BLaER1 (cell line): ENCODE measurements at regions not wholly inside any gene's neighbourhood (a gene's known extent, or its start where the extent isn't known, plus 50 kb on each side); places are given as distances from the start of the nearest gene placed in this dataset.
"Not testable (repeated sequence)": the region's sequence is repeated elsewhere in the genome, so short reads cannot be mapped to it uniquely, and the experiment has no call there.

ENCODE experiments used
- H3K27ac ChIP-seq: shearing (Covaris generic); formaldehyde crosslinking; 2 replicates; pipeline ENCODE4 v1.8.1; 2022
- H3K27me3 ChIP-seq: shearing (Covaris generic); formaldehyde crosslinking; 2 replicates; pipeline ENCODE4 v1.8.1; 2022
- H3K36me3 ChIP-seq: shearing (Covaris generic); formaldehyde crosslinking; 2 replicates; pipeline ENCODE4 v1.8.1; 2022
- H3K4me1 ChIP-seq: shearing (Covaris generic); formaldehyde crosslinking; 2 replicates; pipeline ENCODE4 v1.8.1; 2022
- H3K4me2 ChIP-seq: shearing (Covaris generic); formaldehyde crosslinking; 2 replicates; pipeline ENCODE4 v1.8.1; 2022
- H3K4me3 ChIP-seq: shearing (Covaris generic); formaldehyde crosslinking; 2 replicates; pipeline ENCODE4 v1.8.1; 2022
- H3K9ac ChIP-seq: shearing (Covaris generic); formaldehyde crosslinking; 2 replicates; pipeline ENCODE4 v1.8.1; 2022
- H3K9me3 ChIP-seq: shearing (Covaris generic); formaldehyde crosslinking; 2 replicates; pipeline ENCODE4 v1.8.1; 2022
- H4K20me1 ChIP-seq: shearing (Covaris generic); formaldehyde crosslinking; 2 replicates; pipeline ENCODE4 v1.8.1; 2022
- Cebpa-rat ChIP-seq: shearing (Covaris generic); IDR thresholded peaks from 2 replicates; pipeline ENCODE4 v1.8.1; 2022

DNA sequence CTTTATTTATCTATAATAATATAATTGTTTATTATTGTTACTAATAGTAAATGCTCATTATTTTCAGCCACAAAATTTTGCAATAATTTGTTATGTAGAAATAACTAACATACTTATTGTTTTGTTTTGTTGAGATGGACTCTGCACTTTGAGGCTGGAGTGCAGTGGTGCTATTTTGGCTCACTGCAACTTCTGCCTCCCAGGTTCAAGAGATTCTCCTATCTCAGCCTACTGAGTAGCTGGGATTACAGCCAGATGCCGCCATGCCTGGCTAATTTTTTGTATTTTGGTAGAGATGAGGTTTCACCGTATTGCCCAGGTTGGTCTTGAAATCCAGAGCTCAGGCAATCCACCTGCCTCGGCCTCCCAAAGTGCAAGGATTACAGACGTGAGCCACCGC, 76.6 kb upstream of the RAP1B start:
- Histone ChIP-seq H3K4me3 (no peak overlapping the region), H3K9me3 (peaks cover 25% of the 10 kb centered on the region), H3K4me2 (no peak overlapping the region), H3K4me1 (peaks cover 4% of the 10 kb centered on the region; the same call in 1 of the 2 replicates), H4K20me1 (no peaks in the 10 kb centered on the region), H3K27me3 (no peaks in the 10 kb centered on the region), H3K27ac (no peak overlapping the region), H3K9ac (no peak overlapping the region), H3K36me3 (no peaks in the 10 kb centered on the region)
- TF ChIP-seq Cebpa-rat: no peak

DNA sequence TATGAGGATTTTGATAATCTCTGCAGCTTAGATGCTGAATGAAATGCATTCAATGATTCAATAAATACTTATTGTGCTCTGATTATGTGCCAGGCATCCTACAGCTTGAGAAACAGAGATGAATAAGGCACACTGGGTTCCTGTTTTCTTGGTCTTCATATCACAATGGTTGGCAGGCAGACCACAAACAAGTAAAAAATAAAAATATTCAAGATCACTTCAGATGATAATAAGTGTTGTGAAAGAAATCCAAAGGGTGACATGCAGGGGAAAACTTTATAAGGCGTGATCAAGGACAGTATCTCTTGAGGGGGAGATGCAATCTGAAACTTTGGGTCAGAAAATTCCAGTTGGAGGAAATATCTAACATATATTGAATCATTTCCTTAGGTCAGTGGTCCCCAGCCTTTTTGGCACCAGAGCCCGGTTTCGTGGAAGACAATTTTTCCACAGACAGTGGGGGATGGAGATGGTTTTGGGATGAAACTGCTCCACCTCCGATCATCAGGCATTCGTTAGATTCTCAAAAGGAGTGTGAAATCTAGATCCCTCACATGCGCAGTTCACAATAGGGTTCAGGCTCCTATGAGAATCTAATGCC, 73.7 kb upstream of the RAP1B start:
- Histone ChIP-seq H3K4me2 (no peak overlapping the region), H3K36me3 (no peaks in the 10 kb centered on the region), H3K27me3 (no peaks in the 10 kb centered on the region), H3K4me3 (no peak overlapping the region), H3K27ac (no peak overlapping the region), H3K9ac (no peak overlapping the region), H3K9me3 (peaks cover 51% of the 10 kb centered on the region), H3K4me1 (peaks cover 7% of the 10 kb centered on the region; the same call in 1 of the 2 replicates), H4K20me1 (no peaks in the 10 kb centered on the region)
- no peak for TF ChIP-seq Cebpa-rat

DNA sequence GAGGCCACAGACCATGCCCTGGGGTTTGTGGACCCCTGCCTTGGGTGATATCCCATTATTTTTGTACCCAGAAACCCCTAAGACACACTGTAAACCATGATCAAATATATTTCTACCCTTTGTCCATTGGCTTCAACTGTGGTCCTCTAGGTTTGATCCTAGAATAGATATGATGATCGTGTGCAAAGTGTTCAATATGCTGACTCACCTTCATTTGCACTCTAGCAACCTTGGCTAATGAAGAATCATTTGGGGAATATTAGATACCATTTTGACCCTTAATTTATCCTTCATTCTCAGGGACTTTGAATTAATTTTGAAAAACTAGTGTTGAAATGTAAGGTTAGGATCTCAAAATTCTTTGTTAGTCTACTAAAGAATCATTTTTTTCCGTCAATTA, 73.1 kb upstream of the RAP1B start:
- Histone ChIP-seq H4K20me1 (no peaks in the 10 kb centered on the region), H3K27me3 (no peaks in the 10 kb centered on the region), H3K4me3 (no peak overlapping the region), H3K4me1 (peaks cover 7% of the 10 kb centered on the region; the same call in 1 of the 2 replicates), H3K27ac (no peak overlapping the region), H3K9ac (no peak overlapping the region), H3K9me3 (peaks cover 53% of the 10 kb centered on the region), H3K4me2 (no peak overlapping the region), H3K36me3 (no peaks in the 10 kb centered on the region)
- no peak for TF ChIP-seq Cebpa-rat

DNA sequence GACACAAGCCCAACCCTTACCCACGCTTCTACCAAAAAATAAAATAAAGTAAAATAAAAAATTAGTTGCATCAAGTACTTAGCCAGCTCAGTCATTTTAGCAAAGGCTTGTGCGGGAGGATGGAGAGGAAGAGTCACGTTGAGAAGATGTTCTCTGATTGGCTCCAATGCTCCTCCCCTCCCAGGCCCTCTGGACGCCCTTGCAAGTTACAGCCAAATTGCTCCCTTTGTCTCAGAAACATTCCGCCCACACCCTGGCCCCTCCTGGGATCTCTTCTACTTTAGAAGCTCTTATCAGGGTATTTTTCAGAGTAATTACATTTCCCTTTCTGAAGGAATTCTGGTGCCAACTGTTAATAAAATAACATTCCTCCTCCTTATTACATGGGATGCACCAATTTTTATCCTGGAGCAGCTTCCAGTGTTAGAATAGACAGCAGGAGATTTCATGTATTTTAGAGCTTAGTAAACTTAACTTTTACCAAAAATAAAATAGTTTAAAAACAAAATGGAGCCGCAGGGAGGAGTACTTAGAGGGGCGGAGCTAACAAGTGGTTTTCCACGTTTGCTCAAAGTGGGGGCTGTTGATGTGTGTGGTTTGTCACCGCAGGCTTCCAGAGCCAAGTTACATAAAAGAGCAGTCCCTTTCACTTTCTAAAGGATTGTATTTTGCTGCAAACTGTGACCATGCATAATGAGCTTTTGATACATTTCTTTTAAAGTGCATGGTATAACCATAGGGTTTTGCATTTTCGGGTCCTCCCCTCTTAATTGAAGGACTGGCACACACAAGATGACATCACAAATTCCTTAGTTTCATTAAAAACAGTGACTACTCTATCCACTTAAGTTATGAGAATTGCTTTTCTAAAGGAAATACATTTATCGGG, 71.7 kb upstream of the RAP1B start:
- H3K36me3 ChIP-seq: no peaks in the 10 kb centered on the region
- no peak for TF ChIP-seq Cebpa-rat
- no peaks in the 10 kb centered on the region for H4K20me1 ChIP-seq
- H3K4me2 ChIP-seq: no peak overlapping the region
- H3K4me1 ChIP-seq: peaks cover 7% of the 10 kb centered on the region; the same call in 1 of the 2 replicates
- H3K27me3 ChIP-seq: no peaks in the 10 kb centered on the region
- no peak overlapping the region for H3K4me3 ChIP-seq
- H3K9me3 ChIP-seq: peaks cover 61% of the 10 kb centered on the region
- H3K27ac ChIP-seq: no peak overlapping the region
- H3K9ac ChIP-seq: no peak overlapping the region

DNA sequence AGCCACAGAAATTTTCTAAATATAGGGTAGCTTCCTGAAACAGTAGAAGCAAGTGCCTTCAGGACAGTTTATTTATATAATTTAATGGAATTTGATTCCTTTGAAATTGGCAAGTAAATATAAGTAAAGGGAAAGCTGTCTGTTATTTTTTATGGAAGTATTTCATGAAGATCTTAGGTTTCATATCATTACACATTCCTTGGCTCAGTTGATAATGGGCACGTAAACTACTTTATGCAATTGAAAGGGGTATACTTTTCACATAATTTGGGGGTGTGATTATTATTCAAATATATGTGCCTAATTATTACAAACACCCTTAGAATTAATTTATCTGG, 71.1 kb upstream of the RAP1B start:
- Histone ChIP-seq H3K36me3 (no peaks in the 10 kb centered on the region), H3K27me3 (no peaks in the 10 kb centered on the region), H3K9ac (no peak overlapping the region), H3K9me3 (peaks cover 67% of the 10 kb centered on the region), H3K4me2 (no peak overlapping the region), H4K20me1 (no peaks in the 10 kb centered on the region), H3K4me1 (peaks cover 7% of the 10 kb centered on the region; the same call in 1 of the 2 replicates), H3K4me3 (no peak overlapping the region), H3K27ac (no peak overlapping the region)
- TF ChIP-seq Cebpa-rat: no peak

DNA sequence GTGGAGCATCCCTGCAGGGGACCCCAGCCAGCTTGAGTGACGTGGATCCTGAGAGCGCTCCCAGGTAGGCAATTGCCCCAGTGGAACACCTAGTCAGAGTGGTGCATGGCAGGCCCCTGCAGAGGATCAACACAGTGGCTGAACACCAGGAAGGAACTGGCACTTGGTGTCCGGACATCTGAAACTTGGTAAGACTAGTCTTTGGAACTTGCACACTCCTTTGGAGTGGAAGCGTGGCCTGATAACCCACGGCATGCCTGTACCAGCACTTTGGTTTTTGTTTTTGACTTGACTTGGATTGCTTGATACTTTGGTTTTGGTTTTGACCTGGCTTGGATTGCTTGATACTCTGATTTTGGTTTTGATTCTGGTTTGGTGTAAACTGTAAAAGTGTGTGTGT, 69.9 kb upstream of the RAP1B start:
- not testable (repeated sequence) for H3K4me3 ChIP-seq, H3K27ac ChIP-seq, H3K4me1 ChIP-seq, H3K4me2 ChIP-seq, H3K27me3 ChIP-seq, H4K20me1 ChIP-seq, H3K9ac ChIP-seq, H3K36me3 ChIP-seq
- H3K9me3 ChIP-seq: peaks cover 72% of the 10 kb centered on the region

DNA sequence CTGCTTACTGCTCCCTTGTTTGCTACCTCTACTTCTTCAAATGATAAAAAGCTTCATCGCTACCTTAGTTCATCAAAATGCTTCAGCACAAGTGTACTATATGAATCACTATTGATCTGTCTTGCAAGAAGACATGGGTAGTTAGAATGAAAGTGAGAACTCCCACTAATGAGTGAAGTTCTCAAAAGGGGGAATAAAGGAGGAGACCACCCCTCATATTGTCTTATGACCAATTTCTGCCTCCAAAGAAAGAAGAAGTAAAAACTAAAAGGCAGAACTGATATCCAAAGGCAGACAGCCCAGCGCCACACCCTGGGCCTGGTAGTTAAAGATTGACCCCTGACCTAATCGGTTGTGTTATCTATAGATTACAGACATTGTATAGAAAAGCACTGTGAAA, 63.4 kb upstream of the RAP1B start:
- H3K9me3 ChIP-seq: peaks cover 87% of the 10 kb centered on the region
- H4K20me1 ChIP-seq, H3K4me3 ChIP-seq, H3K4me1 ChIP-seq, H3K36me3 ChIP-seq, H3K4me2 ChIP-seq, H3K27ac ChIP-seq, H3K9ac ChIP-seq, H3K27me3 ChIP-seq: not testable (repeated sequence)

DNA sequence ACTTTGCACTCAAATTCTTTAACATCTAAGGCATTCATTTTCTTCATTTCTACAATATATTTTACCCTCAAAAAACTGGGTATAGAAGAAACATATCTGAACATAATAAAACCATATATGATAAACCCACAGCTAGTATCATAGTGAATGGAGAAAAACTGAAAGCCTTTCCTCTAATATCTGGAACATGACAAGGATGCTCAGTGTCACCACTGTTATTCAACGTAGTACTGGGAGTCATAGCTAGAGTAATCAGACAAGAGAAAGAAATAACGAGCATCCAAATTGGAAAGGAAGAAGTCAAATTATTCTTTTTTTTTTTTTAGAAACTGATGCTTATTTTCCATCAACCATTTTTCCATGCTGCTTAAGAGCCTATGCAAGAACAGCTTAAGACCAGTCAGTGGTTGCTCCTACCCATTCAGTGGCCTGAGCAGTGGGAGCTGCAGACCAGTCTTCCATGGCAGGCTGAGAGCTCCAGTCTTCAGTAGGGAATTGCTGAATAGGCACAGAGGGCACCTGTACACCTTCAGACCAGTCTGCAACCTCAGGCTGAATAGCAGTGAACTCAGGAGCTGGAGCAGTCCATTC, 58.0 kb upstream of the RAP1B start:
- H3K36me3 ChIP-seq, H4K20me1 ChIP-seq, H3K27me3 ChIP-seq, H3K9ac ChIP-seq, H3K27ac ChIP-seq, H3K4me3 ChIP-seq: not testable (repeated sequence)
- peaks cover 41% of the 10 kb centered on the region for H3K9me3 ChIP-seq
- H3K4me2 ChIP-seq: peak overlapping the region; percentile 45
- peaks cover 12% of the 10 kb centered on the region for H3K4me1 ChIP-seq

DNA sequence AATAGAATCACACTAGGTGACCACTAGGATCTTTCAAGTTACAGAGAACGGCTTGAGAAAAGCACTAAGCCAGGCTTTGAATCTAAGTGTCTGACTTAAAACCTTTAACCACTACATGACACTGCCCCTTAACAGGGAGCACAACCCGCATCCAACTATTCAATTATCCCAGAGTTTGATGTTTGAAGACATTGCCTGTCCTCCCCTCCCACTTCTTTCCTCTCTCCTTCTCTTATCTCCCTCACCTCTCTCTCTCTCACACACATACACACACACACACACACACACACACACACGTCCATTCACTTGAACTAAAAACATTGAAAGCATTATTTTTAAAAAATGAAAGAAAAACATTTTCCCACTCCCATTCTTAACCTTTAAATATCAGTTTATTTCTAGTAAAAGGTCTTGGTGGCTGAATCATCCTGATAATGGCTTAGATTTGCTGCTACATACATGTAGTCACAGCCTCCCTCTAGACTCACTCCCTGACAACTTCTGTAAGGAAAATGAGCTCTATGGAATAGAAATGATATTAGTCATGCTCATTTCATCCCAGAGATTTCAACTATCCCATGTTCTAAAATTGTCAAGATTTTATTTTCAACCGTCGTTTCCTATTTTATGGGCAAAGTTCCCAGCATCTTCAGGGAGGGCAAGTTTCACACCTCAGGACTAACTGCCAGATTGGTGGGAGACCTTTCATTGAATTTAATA, 53.5 kb upstream of the RAP1B start:
- Histone ChIP-seq H3K4me3 (no peak overlapping the region), H4K20me1 (no peaks in the 10 kb centered on the region), H3K27ac (no peak overlapping the region), H3K27me3 (no peaks in the 10 kb centered on the region), H3K36me3 (no peaks in the 10 kb centered on the region), H3K4me2 (no peak overlapping the region), H3K9me3 (peaks cover 13% of the 10 kb centered on the region; the same call in 1 of the 2 replicates), H3K4me1 (peaks cover 18% of the 10 kb centered on the region), H3K9ac (no peak overlapping the region)
- no peak for TF ChIP-seq Cebpa-rat

DNA sequence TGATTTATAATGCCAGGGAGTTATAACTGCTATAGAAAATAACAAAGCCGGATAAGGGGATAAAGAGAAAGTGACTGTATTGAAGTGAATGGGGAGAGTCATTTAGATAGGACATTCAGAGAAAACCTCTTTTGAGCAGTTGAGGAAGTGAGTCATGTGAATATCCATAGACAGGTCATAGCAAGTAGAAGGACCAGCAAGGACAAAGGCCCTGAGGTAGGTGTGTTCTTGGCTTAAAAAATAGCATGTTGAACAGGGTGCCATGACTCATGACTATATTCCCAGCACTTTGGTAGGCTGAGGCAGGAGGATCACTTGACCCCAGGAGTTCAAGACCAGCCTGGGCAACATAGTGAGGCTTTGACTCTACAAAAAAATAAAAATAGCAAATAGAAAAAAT, 51.5 kb upstream of the RAP1B start:
- Histone ChIP-seq H3K27ac (no peak overlapping the region), H3K4me1 (0 out of 2 replicates have a peak, but pooled peaks cover 6% of the 10 kb centered on the region), H3K9ac (no peak overlapping the region), H3K4me2 (no peak overlapping the region), H3K36me3 (no peaks in the 10 kb centered on the region), H4K20me1 (no peaks in the 10 kb centered on the region), H3K27me3 (no peaks in the 10 kb centered on the region), H3K9me3 (peaks cover 12% of the 10 kb centered on the region; the same call in 1 of the 2 replicates), H3K4me3 (no peak overlapping the region)
- TF ChIP-seq Cebpa-rat: no peak
